H1 (cell line): ENCODE measurements at regions not wholly inside any gene's neighbourhood (a gene's known extent, or its start where the extent isn't known, plus 50 kb on each side); places are given as distances from the start of the nearest gene placed in this dataset.

Source experiments
- CTCF ChIA-PET: fragments of 300-600 bp; sonication (Branson Sonifier 250); formaldehyde crosslinking; loops from one replicate; lab custom pipeline; 2021; ENCODE audit not compliant: partially characterized antibody; lab: Charles Lee
- POLR2A ChIA-PET: fragments of 300-600 bp; sonication (Branson Sonifier 250); formaldehyde crosslinking; loops from one replicate; lab custom pipeline; 2021; ENCODE audit warnings: inconsistent platforms; ENCODE audit not compliant: partially characterized antibody; lab: Charles Lee
- DNase-seq, 2 experiments: peaks; one replicate each; pipeline versions ENCODE4 v3.0.0 to v3.0.0-alpha.2; 2010 to 2022; ENCODE audit warnings: low spot score in 2 of 2, low read depth in 1 of 2, mixed read lengths in 1 of 2
- FAIRE-seq: peaks from 2 replicates; lab custom pipeline; 2011; peaks lifted over from hg19 to GRCh38; lab: Jason Lieb, UNC
- H2AFZ ChIP-seq: 2 replicates; pipeline ENCODE4 v1.8.1; 2012; ENCODE audit warnings: low read length, inconsistent platforms
- H2AK5ac ChIP-seq: 2 replicates; pipeline ENCODE4 v1.6.1; 2013; ENCODE audit warnings: low read depth, low read length
- H2BK120ac ChIP-seq: replicated peaks from 2 replicates; pipeline ENCODE3; 2013; ENCODE audit warnings: low read depth, low read length, inconsistent platforms
- H2BK12ac ChIP-seq: 2 replicates; pipeline ENCODE4 v1.6.1; 2013; ENCODE audit warnings: low read depth, low read length
- H2BK15ac ChIP-seq: 2 replicates; pipeline ENCODE4 v1.6.1; 2013; ENCODE audit warnings: low read length
- H2BK20ac ChIP-seq: 2 replicates; pipeline ENCODE4 v1.6.1; 2013; ENCODE audit warnings: low read length
- H2BK5ac ChIP-seq: 2 replicates; pipeline ENCODE4 v1.6.1; 2013; ENCODE audit warnings: low read depth, low read length
- H3K14ac ChIP-seq: 2 replicates; pipeline ENCODE4 v1.6.1; 2013; ENCODE audit warnings: inconsistent platforms; ENCODE audit not compliant: insufficient read length
- H3K18ac ChIP-seq: 2 replicates; pipeline ENCODE4 v1.6.1; 2013; ENCODE audit warnings: low read length; ENCODE audit errors: extremely low read depth
- H3K23ac ChIP-seq: 2 replicates; pipeline ENCODE4 v1.6.1; 2013; ENCODE audit warnings: inconsistent platforms; ENCODE audit not compliant: insufficient read length
- H3K23me2 ChIP-seq: 2 replicates; pipeline ENCODE4 v1.6.1; 2013; ENCODE audit warnings: low read depth, low read length
- H3K27ac ChIP-seq: 2 replicates; pipeline ENCODE4 v1.6.1; 2011; ENCODE audit warnings: low read depth, low read length, inconsistent platforms
- H3K27me3 ChIP-seq, 4 experiments: replicated peaks in 1 of 4; 1 replicate in 1 of 4; 2 replicates in 3 of 4; pipeline versions ENCODE4 v1.6.1 to v1.8.1; 2011 to 2013; ENCODE audit warnings: low read length in 3 of 4, mild to moderate bottlenecking in 3 of 4, inconsistent platforms in 2 of 4, mixed read lengths in 2 of 4, moderate library complexity in 1 of 4; ENCODE audit not compliant: control insufficient read depth in 3 of 4, insufficient read depth in 3 of 4; ENCODE audit errors: extremely low read depth in 1 of 4
- H3K36me3 ChIP-seq, 4 experiments: 2 replicates each; pipeline versions ENCODE4 v1.6.1 to v1.8.1; 2011 to 2013; ENCODE audit warnings: mild to moderate bottlenecking in 4 of 4, low read length in 3 of 4, moderate library complexity in 2 of 4, control low read depth in 1 of 4, inconsistent platforms in 1 of 4; ENCODE audit not compliant: insufficient read depth in 4 of 4, control insufficient read depth in 2 of 4
- H3K4ac ChIP-seq: replicated peaks from 2 replicates; pipeline ENCODE3; 2013; ENCODE audit warnings: low read length, low read depth, mixed read lengths, inconsistent platforms; ENCODE audit not compliant: insufficient read length
- H3K4me1 ChIP-seq, 4 experiments: replicated peaks in 1 of 4; 1 replicate in 1 of 4; 2 replicates in 3 of 4; pipeline versions ENCODE4 v1.6.1 to v1.8.1; 2011 to 2013; ENCODE audit warnings: low read length in 3 of 4, inconsistent platforms in 2 of 4, mixed read lengths in 1 of 4; ENCODE audit not compliant: insufficient read depth in 4 of 4, control insufficient read depth in 3 of 4
- H3K4me2 ChIP-seq, 2 experiments: 2 replicates each; pipeline versions ENCODE4 v1.6.1 to v1.8.1; 2011 to 2013; ENCODE audit warnings: low read depth in 2 of 2, low read length in 2 of 2, control low read depth in 1 of 2, inconsistent platforms in 1 of 2, mild to moderate bottlenecking in 1 of 2; ENCODE audit not compliant: insufficient read depth in 1 of 2
- H3K4me3 ChIP-seq, 4 experiments: fragments of 200-600, 300-600 bp in 1 of 4; sonication (generic), shearing (Covaris generic), sonication (Bioruptor Twin) in 1 of 4; 2 replicates each; pipeline versions ENCODE4 v1.5.1 to v1.8.1; 2011 to 2016; ENCODE audit warnings: low read length in 4 of 4, low read depth in 3 of 4, control low read depth in 2 of 4, inconsistent platforms in 2 of 4, mild to moderate bottlenecking in 2 of 4, mixed read lengths in 1 of 4, moderate library complexity in 1 of 4; ENCODE audit not compliant: insufficient read depth in 2 of 4; ENCODE audit errors: extremely low read depth in 1 of 4
- H3K56ac ChIP-seq: replicated peaks from 2 replicates; pipeline ENCODE3; 2013; ENCODE audit warnings: low read depth, mild to moderate bottlenecking, mixed read lengths, low read length, inconsistent platforms; ENCODE audit not compliant: insufficient read length
- H3K79me1 ChIP-seq: 2 replicates; pipeline ENCODE4 v1.6.1; 2013; ENCODE audit warnings: low read depth, low read length, control low read depth
- H3K79me2 ChIP-seq, 2 experiments: 2 replicates each; pipeline versions ENCODE4 v1.6.1 to v1.8.1; 2012 to 2013; ENCODE audit warnings: low read length in 2 of 2, mild to moderate bottlenecking in 2 of 2, inconsistent platforms in 1 of 2; ENCODE audit not compliant: insufficient read depth in 2 of 2, control insufficient read depth in 1 of 2
- H3K9ac ChIP-seq, 4 experiments: replicated peaks in 1 of 4; 1 replicate in 1 of 4; 2 replicates in 3 of 4; pipeline versions ENCODE4 v1.6.1 to v1.8.1; 2011 to 2013; ENCODE audit warnings: low read depth in 3 of 4, low read length in 3 of 4, control low read depth in 2 of 4, mild to moderate bottlenecking in 2 of 4, moderate library complexity in 2 of 4, inconsistent platforms in 1 of 4; ENCODE audit errors: extremely low read depth in 1 of 4
- H3K9me3 ChIP-seq, 2 experiments: 2 replicates each; pipeline versions ENCODE4 v1.6.1 to v1.8.1; 2012 to 2013; ENCODE audit warnings: mild to moderate bottlenecking in 2 of 2, moderate library complexity in 2 of 2, control low read depth in 1 of 2, inconsistent platforms in 1 of 2, low read depth in 1 of 2, low read length in 1 of 2, mixed read lengths in 1 of 2; ENCODE audit not compliant: insufficient read depth in 2 of 2
- H4K20me1 ChIP-seq, 2 experiments: replicated peaks in 1 of 2; 2 replicates each; pipeline versions ENCODE3 to v1.8.1; 2011 to 2013; ENCODE audit warnings: inconsistent platforms in 2 of 2, low read length in 2 of 2, mild to moderate bottlenecking in 1 of 2; ENCODE audit not compliant: insufficient read depth in 2 of 2, control insufficient read depth in 1 of 2
- H4K5ac ChIP-seq: 2 replicates; pipeline ENCODE4 v1.6.1; 2013; ENCODE audit warnings: low read length, low read depth, mixed read lengths, inconsistent platforms; ENCODE audit not compliant: insufficient read length
- H4K8ac ChIP-seq: 2 replicates; pipeline ENCODE4 v1.8.0; 2013; ENCODE audit warnings: mild to moderate bottlenecking, moderate library complexity, low read length, inconsistent platforms; ENCODE audit not compliant: insufficient read depth; ENCODE audit errors: extremely low read depth
- H4K91ac ChIP-seq: replicated peaks from 2 replicates; pipeline ENCODE3; 2013; ENCODE audit warnings: low read length, mixed read lengths, inconsistent platforms; ENCODE audit not compliant: insufficient read length
- ASH2L ChIP-seq: fragments of 200-600, 300-600 bp; sonication (generic); IDR thresholded peaks from one replicate; pipeline ENCODE4 v1.7.1; 2017; ENCODE audit warnings: low read length
- ATF3 ChIP-seq: IDR thresholded peaks from 2 replicates; pipeline ENCODE4 v1.6.1; 2011; ENCODE audit warnings: low read depth, mild to moderate bottlenecking, low read length; ENCODE audit not compliant: insufficient read depth
- JUN ChIP-seq: IDR thresholded peaks from 2 replicates; pipeline ENCODE4 v1.6.1; 2011; ENCODE audit warnings: low read depth, mild to moderate bottlenecking, improper control_type of control experiment, low read length
- PHF8 ChIP-seq: fragments of 200-600 bp; sonication (generic); conservative IDR thresholded peaks from 2 replicates; pipeline ENCODE4 v1.7.1; 2012; ENCODE audit warnings: low read depth, mild to moderate bottlenecking, inconsistent platforms, low read length, moderate library complexity
- RAD21 ChIP-seq, 2 experiments: IDR thresholded peaks in 1 of 2; conservative IDR thresholded peaks in 1 of 2; 2 replicates each; pipeline ENCODE4 v1.6.1; 2011; ENCODE audit warnings: low read depth in 2 of 2, low read length in 2 of 2, improper control_type of control experiment in 1 of 2, inconsistent platforms in 1 of 2, mild to moderate bottlenecking in 1 of 2, moderate library complexity in 1 of 2
- SP2 ChIP-seq: IDR thresholded peaks from 2 replicates; pipeline ENCODE4 v1.6.1; 2012; ENCODE audit warnings: mild to moderate bottlenecking, low read length, inconsistent platforms
- TAF1 ChIP-seq: IDR thresholded peaks from 2 replicates; pipeline ENCODE4 v1.6.1; 2011; ENCODE audit warnings: mild to moderate bottlenecking, low read depth, low read length
- TAF7 ChIP-seq: optimal IDR thresholded peaks from 2 replicates; pipeline ENCODE3; 2011; ENCODE audit warnings: low read depth, mild to moderate bottlenecking, inconsistent platforms, low read length, moderate library complexity, borderline replicate concordance
- WGBS, 2 experiments: shearing (Covaris generic) in 1 of 2; methylation state at CpG; one replicate each; pipeline versions ENCODE4 v1.1.6 to v1.1.7; 2013 to 2015; ENCODE audit warnings: low lambda C conversion rate in 2 of 2, mixed read lengths in 2 of 2, inconsistent platforms in 1 of 2, low coverage in 1 of 2, missing lambda C conversion rate in 1 of 2; ENCODE audit not compliant: insufficient replicate concordance in 2 of 2, insufficient coverage in 1 of 2, insufficient read length in 1 of 2; ENCODE audit errors: extremely low coverage in 1 of 2, missing lambda C conversion rate in 1 of 2; 5-methylcytosine and 5-hydroxymethylcytosine counted together

- no peak overlapping the region for H3K4me3 ChIP-seq
Observed at GRCh38 chr1:73587080-73587479, 610.9 kb downstream of the LRRIQ3 start.

More at GRCh38 chr1:73587080-73587479, 610.9 kb downstream of the LRRIQ3 start:
- H2BK120ac ChIP-seq = no peak overlapping the region
- no peak overlapping the region for H3K9ac ChIP-seq
- WGBS, 2 experiments = 100% methylated on average over 1 of the region's 1 CpG; no CpG with 5 or more reads in 1 of the 2 experiments
- H2BK12ac ChIP-seq = no peak overlapping the region
- H3K79me2 ChIP-seq = no peaks in the 10 kb centered on the region
- H3K56ac ChIP-seq = no peak overlapping the region
- H4K5ac ChIP-seq = no peak overlapping the region
- H3K36me3 ChIP-seq = no peaks in the 10 kb centered on the region
- H3K79me1 ChIP-seq = no peaks in the 10 kb centered on the region
- no peaks in the 10 kb centered on the region for H3K23me2 ChIP-seq
- H3K9me3 ChIP-seq = 0 out of 4 replicates have a peak, but pooled peaks cover 0 to 3% of the 10 kb centered on the region in 2 experiments
- no peaks in the 10 kb centered on the region for H3K4me1 ChIP-seq
- ChIA-PET CTCF (interaction anchor here (1.0 kb wide), 1 partner anchor 13 kb away, joined by 3 read pairs; no protein-coding TSS in a partner anchor), POLR2A (no interaction called here)
- no peaks in the 10 kb centered on the region for H4K20me1 ChIP-seq
- H3K23ac ChIP-seq = no peak overlapping the region
- H2BK15ac ChIP-seq = no peak overlapping the region
- H2AK5ac ChIP-seq = no peak overlapping the region
- no peak overlapping the region for H2BK20ac ChIP-seq
- H4K91ac ChIP-seq = no peak overlapping the region
- DNase-seq (no peak), FAIRE-seq (no peak)
- no peak overlapping the region for H2AFZ ChIP-seq
- TF ChIP-seq ATF3 = no peak
- no peak for TF ChIP-seq ASH2L
- no peak for TF ChIP-seq JUN
- TF ChIP-seq SP2 = no peak
- no peak for TF ChIP-seq PHF8
- TF ChIP-seq TAF7 = no peak
- TF ChIP-seq RAD21 (IDR thresholded peaks at IDR 0.05 in 1 of 2, conservative IDR thresholded peaks at IDR 0.05 in 1 of 2; ENCODE audit: low read depth in 2 of 2, low read length in 2 of 2) = no peak
- TF ChIP-seq TAF1 = no peak
- no peak overlapping the region for H3K4me2 ChIP-seq
- H2BK5ac ChIP-seq = no peak overlapping the region
- H4K8ac ChIP-seq = no peak overlapping the region
- H3K27me3 ChIP-seq = no peaks in the 10 kb centered on the region
- no peak overlapping the region for H3K4ac ChIP-seq
- no peak overlapping the region for H3K18ac ChIP-seq
- H3K14ac ChIP-seq = no peak overlapping the region
- no peak overlapping the region for H3K27ac ChIP-seq
